GM21723 (cell line): ENCODE measurements at regions not wholly inside any gene's neighbourhood (a gene's known extent, or its start where the extent isn't known, plus 50 kb on each side); places are given as distances from the start of the nearest gene placed in this dataset.

Experiments
- ATAC-seq: cut with Tn5 transposase; IDR thresholded peaks from one replicate; pipeline ENCODE4 v1.9.1; 2021; ENCODE audit warnings: mild to moderate bottlenecking, moderate library complexity; ENCODE audit not compliant: unreplicated experiment

DNA sequence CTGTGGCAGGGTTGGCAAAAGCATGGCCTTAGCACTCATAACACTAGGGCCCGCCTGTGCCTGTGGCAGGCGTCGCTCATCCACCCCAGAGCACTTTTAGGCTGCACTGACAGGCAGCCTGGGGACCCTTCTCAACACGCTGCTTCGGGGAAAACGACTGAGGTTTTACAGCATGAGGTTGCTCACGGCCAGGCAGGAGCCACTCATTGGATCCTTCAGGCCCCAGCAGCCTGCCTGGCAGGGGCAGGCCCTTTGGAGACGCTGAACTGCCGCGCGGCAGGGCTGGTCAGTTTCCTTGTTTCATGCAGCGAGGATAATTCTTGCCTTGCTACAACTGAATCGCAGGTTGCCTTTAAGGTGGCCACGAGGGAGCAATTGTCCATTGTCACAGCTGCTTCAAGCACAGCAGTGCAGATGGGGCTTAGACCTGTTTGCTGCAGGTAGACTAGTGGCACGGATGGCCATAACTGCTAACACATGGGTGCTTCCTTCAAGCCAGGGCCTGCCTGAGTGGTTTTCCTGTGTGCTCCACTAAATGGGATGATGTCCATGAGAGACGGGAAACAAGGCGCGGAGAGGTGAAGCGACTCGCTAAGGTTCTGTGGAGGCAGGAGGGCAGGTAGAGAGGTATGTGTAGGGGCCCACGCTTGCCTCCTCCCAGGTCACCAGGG is 49.9 kb upstream of the HS6ST1 start:
- ATAC-seq: no peak

DNA sequence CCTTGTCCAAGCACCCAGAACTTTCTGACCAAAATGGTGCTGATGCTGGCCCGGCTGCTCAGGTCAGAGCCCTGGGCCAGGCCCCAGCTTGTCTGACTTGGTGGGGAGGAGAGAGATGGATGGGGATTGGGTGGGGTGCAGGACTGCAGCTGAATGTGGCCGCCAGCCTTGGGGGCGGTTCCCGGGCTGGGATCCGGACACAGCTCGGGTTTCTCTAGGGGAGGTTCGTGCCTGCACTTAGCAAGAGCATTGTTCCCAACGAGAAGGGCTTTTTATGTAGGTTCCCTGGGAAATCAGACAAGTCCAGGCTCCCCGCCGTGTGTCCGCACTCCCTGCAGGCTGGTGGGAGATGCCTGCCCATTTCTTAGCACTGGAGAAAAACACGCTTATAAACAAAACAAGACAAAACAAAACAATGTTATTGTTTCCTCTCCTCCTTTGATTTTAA is 50.5 kb upstream of the HS6ST1 start:
- ATAC-seq: no peak

DNA sequence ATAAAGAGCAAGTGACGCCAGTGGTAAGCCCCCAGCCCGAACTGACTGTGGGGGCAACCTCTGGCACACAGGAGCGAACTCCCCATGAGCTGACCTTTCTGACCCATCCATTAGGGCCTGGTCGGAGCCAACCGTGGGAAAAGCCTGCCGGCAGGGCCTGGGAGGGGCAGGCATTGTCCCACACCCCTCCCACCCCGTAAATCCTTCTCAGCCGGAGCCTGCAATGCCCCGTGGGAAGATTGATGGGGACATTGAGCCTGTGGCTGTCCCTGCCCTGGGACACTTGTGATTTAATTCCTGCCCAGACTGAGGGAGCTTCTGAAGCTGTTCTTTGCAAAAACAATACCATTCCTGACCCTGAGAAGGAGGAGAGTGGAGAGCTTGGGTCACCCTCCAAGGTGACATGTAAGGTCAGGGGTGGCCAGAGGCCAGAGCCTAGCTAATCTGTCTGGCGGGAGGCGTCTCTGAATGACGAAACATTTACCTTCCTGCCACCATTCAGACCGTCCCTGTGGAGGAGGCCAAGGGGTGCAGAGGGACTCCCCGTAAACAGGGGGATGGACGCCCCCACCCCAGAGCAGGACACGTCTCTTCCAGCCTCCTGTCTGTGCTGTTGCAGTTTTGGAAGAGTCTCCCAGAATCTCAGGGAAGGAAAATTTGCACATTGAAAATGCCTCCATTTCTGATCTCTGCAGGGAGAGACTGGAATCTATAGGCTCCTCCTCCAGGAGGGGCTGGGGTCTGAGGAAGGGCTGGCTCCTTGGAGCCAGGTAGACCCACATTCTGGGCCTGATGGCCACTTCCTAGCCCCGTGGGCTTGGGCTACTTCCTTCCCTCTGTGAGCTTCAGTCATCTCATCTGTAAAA is 51.2 kb upstream of the HS6ST1 start:
- no peak for ATAC-seq

DNA sequence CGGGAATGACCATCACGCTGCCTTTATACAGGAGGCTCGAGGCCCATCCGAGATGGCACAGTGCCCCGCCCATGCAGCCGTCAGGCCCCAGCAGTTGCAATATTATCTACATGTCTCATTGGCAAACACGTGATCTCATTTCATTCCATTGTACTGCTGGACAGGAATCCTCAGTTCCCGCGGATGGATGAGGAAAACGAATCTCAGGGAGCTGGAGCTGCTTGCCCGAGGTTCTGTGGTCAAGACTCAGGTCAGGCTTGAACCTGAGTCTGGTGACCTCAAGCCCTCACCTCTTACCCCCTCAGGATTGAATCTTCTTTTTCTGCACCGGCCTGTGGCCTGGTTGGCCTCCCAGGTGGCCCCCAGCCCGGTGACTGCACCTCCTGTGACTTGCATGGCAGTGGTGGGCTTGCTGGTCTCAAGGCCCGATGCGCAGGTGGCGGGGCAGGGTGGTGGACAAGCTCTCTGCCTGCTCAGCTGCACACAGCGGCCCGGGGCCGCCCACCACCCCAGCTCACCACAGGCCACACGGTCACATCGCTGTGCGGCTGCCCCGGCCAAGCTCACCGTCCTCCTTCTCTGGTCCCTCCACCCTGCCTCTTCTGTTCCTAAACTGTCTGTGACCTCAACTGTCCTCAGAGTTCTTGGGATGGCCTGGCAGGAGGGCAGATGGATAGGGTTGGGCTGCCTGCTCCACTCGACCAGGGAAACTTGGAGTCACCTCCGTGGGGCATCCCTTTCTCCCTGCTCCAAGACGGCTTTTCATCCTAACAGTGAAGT is 52.0 kb upstream of the HS6ST1 start:
- ATAC-seq: no peak

DNA sequence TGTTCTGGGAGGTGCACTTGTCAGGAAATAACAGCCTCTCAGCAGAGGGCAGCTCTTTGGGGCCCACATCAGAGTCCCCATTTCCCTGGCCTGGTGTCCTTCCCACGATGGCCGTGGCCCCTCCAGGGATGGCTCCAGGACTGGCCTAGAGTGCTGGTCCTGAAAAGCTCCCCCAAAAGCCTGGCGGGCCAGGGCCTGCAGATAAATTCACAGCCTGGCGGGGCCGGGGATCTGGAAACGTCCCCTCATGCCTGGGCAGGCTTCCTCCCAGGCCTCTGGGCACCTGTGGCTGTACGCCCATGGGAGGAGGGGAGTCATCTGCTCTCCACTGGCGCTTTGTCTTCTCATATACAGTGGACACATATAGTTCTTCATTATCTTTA is 52.6 kb upstream of the HS6ST1 start:
- ATAC-seq: no peak

- ATAC-seq: no peak
These were observed 53.1 kb upstream of the HS6ST1 start for GRCh38 chr2:128371648-128372345.

- ATAC-seq: no peak
These were observed 54.1 kb upstream of the HS6ST1 start for GRCh38 chr2:128372621-128373341.

DNA sequence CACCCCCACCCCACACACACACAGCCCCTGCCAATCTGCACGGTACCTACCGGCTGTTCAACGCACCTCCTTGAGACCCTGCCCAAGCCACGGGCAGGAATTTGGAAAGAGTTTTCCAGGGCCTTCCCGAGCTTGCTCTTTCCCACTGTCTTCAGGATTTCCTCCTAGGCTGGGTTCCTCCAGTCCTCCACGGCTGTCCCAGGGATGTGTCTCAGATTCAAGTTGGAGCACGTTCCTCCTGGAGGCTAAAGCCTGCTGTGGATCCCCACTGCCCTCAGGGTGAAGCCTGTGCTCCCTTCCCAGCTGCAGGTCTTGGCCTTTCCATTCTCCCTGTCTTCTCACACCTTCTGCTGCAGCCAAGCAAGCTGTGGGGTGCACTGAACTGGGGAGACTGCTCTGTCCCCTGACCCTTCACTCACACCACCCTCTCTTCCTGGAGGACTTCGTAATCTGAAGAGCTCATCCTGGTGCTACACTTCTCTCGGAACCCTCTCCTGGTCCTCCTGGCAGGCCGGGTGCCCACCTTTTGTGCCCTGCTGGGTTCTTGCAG is 54.9 kb upstream of the HS6ST1 start:
- no peak for ATAC-seq

DNA sequence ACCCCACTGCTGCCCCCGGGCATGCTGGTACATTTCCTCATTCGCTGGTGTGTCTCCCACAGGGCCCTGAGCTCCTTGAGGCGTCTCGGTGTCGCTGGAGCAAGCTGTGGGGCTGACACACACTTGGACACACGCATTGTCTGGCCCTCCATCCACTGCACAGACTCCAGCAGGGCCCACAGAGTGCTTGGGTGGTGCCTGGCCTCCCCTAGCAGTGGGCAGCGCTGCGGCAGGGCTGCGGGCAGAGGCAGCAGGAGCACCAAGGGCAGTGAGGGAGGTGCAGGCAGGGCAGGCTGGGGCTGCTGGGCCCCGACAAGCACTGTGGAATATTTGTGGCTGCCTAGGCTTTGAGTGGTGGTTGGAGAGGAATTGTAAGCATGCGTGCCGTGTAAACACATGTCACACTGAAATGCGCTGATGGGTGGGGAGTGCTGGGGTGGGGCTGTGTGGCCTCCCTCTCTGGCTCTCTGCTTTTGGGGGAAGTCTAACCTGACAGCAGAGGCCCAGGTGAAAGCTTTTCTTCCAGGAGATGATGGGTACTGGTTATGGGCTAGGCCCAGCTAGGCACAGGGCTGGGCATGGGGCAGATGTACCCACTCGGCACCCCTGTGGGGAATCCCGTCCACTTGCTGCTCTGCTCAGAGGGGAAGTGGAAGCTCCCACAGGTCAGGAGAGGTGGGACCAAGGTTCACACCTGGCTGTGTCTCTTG is 55.5 kb upstream of the HS6ST1 start:
- no peak for ATAC-seq

DNA sequence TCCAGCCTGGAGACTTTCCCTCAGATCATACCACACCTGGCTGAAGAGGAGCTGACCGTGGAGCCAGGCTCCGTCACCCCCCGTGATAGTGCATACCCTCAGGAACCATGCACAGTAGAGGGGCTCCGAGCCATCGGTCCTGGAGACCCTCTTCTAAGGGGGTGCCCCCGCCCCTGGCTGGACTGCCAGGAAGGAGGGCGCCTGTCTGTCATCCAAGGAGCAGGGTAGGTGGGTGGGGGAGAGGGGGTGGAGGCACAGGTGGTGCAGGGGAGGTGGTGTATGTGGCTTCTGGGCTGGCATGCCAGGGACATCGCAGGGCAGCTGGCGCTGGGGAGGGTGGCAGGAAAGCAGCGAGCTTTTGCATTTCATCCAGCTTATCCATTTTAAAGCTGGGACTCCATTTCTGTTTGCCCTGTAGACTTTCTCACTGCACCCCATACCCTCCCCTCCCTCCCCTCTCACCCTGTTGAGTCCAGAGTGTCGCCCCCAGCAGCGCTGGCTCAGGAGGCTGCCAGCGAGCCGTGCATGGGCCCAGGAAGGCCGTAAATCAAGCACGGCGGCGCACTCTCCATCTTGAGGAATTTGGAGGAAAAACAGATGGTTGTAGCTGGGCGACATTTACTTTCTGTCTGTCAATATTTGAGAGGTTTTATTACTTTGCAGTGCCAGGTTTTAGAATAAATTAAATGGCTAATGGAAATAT is 56.2 kb upstream of the HS6ST1 start:
- ATAC-seq: no peak

DNA sequence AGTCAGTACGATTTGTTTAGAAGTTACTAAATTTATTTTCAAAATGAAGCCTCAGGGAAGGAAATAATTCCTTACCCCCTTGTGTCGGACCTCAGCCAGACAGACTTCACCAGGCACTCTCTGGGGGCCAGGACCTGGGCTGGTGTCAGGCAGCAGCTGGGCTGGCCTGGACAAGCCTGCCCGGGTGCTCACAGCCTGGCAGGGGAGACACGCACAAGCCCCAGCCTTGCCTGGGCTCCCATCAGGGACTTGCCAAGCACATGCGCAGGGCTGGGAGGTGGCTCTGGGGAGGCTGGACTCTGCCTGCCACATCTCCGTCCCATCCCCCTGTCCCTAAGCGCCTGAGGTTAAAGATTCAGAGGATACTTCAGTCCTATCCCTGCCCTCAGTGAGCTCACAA is 56.8 kb upstream of the HS6ST1 start:
- ATAC-seq: no peak

GRCh38 chr2:128376241-128377041 is 57.8 kb upstream of the HS6ST1 start:
- no peak for ATAC-seq

- no peak for ATAC-seq
These were observed 58.6 kb upstream of the HS6ST1 start for GRCh38 chr2:128377071-128377910.

- no peak for ATAC-seq
These were observed 59.8 kb upstream of the HS6ST1 start for GRCh38 chr2:128378231-128379020.

DNA sequence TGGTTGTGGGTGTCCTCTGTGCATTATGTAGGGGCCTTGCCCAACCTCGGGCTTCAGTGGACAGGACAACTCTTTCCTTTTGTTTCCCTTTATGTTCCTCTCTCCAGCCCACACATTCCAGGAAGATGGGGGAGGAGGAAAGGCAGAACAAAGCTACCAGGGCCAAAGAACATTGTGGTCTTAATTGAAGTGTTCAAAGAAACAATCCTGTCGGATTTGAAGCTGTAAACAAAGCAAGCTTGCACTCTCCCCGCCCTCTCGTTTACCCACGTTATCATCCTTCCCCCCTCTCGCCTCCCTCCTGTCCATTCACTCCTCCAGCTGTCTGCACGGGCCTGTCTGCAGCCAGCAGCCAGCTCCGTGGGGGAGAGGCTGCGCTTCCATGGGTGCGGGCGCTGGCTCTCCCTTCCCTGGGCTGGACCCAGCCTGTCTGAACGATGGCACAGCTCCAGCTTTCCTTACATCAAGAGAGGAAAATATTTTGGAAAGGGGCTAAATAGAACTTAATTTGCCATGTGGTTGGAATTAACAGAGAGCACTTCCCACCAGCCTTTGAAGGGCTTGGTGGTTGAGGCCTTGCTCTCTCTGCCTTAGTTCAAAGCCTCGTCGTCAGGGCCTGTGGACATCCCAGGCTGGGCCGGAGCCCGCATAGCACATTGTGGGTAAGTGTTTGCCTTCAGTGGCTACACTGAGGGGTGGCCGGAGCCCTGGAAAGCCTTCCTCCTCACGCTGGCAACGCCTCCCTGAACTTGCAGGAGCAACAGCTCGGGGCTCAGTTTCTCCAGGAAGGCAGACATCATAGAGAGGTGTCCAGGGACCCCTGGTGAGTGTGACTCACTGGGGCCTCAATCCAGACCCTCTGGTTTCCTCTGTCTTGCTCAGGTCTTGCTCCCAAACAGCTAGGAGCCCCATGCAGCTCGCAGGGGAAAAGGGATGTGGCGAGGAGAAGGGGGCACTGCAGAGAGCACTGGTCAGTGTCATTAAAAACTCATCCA is 60.6 kb upstream of the HS6ST1 start:
- ATAC-seq: no peak
